Mucosa of gallbladder (tissue), 1 donor: ENCODE measurements at regions not wholly inside any gene's neighbourhood (a gene's known extent, or its start where the extent isn't known, plus 50 kb on each side); places are given as distances from the start of the nearest gene placed in this dataset.
"Not testable (repeated sequence)": the region's sequence is repeated elsewhere in the genome, so short reads cannot be mapped to it uniquely, and the experiment has no call there.

Source experiments
- DNase-seq: peaks from one replicate; pipeline ENCODE4 v3.0.0-alpha.2; 2020; ENCODE audit warnings: low spot score
- donor health status: DM: no; HTN: no; CAD: no.

- DNase-seq, result no peak
Measured at GRCh38 chr5:90056911-90057705, 352.4 kb downstream of the CETN3 start.

GRCh38 chr5:90055831-90056328 lies 353.7 kb downstream of the CETN3 start:
- DNase-seq, result no peak

- DNase-seq, result no peak
Measured at GRCh38 chr5:90054612-90055011, 354.9 kb downstream of the CETN3 start.

- no peak for DNase-seq
Measured at GRCh38 chr5:90051756-90052155, 357.8 kb downstream of the CETN3 start.

- no peak for DNase-seq
Measured at GRCh38 chr5:90050103-90050502, 359.5 kb downstream of the CETN3 start.

- DNase-seq, result no peak
Measured at GRCh38 chr5:90047113-90047512, 362.4 kb downstream of the CETN3 start.

- DNase-seq, result not testable (repeated sequence)
Measured at GRCh38 chr5:90040082-90040481, 369.5 kb downstream of the CETN3 start.

- DNase-seq, result no peak
Measured at GRCh38 chr5:90037646-90038045, 371.9 kb downstream of the CETN3 start.

- no peak for DNase-seq
Measured at GRCh38 chr5:90022711-90023053, 386.9 kb downstream of the CETN3 start.

- no peak for DNase-seq
Measured at GRCh38 chr5:90022002-90022710, 387.4 kb downstream of the CETN3 start.

GRCh38 chr5:90020575-90021538 lies 388.7 kb downstream of the CETN3 start:
- no peak for DNase-seq

- no peak for DNase-seq
Measured at GRCh38 chr5:90017239-90017638, 392.3 kb downstream of the CETN3 start.

- no peak for DNase-seq
Measured at GRCh38 chr5:90015584-90016018, 394.0 kb downstream of the CETN3 start.

GRCh38 chr5:90014420-90014819 lies 395.1 kb downstream of the CETN3 start:
- DNase-seq, result no peak

GRCh38 chr5:90000351-90000750 lies 409.2 kb downstream of the CETN3 start:
- DNase-seq, result no peak

GRCh38 chr5:89998519-89999305 lies 410.8 kb downstream of the CETN3 start:
- no peak for DNase-seq

GRCh38 chr5:89996890-89997289 lies 412.7 kb downstream of the CETN3 start:
- no peak for DNase-seq

GRCh38 chr5:89996335-89996734 lies 413.2 kb downstream of the CETN3 start:
- no peak for DNase-seq

GRCh38 chr5:89994266-89994665 lies 415.3 kb downstream of the CETN3 start:
- no peak for DNase-seq

- DNase-seq, result no peak
Measured at GRCh38 chr5:89992201-89992600, 417.4 kb downstream of the CETN3 start.

GRCh38 chr5:89991592-89991991 lies 418.0 kb downstream of the CETN3 start:
- DNase-seq, result no peak
